ENCODE measurements at regions not wholly inside any gene's neighbourhood (a gene's known extent, or its start where the extent isn't known, plus 50 kb on each side); places are given as distances from the start of the nearest gene placed in this dataset.

DNA sequence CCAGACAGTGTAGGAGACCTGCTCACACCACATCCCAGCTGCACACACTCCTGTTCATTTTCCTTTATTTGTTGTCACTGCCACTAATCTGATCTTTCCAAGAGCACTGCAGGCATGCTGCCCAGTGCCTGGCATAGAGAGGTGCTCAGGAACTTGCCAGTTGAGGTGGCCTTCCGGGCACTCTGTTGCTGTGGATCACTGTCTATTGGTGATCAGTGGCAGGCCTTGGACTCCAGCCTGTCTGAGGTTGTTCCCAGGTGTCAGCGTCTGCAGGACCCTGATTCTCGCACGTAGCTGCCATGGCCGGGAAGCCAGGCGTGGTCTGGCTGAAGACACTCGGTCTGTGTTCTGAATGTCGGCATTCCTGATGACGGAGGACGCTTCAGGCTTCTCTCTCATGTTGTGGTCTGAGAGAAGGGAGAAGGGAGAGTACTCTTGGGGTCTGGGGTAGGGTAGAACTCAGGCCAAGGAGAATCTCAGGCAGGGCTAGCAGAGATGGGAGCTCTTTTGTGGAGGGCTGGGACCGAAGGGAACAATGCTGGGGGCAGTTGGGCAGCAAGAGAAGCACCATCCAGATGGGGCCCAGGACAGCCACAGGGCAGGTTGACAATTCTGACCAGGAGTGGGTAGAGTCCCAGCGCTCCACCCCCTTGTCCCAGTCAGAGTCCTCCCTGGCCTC is 240.9 kb downstream of the MYCN start:
- DNase-seq (ENCODE audit: extremely low read depth, low read depth) = no peak
- TF ChIP-seq, protein P1, sequence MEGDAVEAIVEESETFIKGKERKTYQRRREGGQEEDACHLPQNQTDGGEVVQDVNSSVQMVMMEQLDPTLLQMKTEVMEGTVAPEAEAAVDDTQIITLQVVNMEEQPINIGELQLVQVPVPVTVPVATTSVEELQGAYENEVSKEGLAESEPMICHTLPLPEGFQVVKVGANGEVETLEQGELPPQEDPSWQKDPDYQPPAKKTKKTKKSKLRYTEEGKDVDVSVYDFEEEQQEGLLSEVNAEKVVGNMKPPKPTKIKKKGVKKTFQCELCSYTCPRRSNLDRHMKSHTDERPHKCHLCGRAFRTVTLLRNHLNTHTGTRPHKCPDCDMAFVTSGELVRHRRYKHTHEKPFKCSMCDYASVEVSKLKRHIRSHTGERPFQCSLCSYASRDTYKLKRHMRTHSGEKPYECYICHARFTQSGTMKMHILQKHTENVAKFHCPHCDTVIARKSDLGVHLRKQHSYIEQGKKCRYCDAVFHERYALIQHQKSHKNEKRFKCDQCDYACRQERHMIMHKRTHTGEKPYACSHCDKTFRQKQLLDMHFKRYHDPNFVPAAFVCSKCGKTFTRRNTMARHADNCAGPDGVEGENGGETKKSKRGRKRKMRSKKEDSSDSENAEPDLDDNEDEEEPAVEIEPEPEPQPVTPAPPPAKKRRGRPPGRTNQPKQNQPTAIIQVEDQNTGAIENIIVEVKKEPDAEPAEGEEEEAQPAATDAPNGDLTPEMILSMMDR (IDR thresholded peaks at IDR 0.05; ENCODE audit: low read depth, low read length) = no peak

DNA sequence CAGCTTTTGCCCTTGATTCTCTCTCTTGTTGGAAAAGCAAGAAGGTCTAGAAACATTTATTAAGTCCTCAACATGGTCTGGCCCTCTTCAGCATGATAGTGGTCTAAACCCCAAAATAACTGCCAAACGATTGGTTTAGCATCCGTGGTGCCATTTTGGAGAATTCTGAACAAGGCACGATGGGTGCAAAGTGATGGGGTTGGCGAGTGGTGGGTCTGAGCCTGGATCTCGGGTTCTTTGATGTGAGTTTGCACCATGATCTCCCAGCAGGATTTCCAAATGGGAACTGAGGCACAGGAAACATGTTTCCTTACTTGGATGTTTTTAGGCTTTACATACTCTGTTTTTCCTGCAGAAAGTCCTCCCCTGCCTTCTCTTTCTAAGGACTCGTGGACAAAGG is 240.3 kb downstream of the MYCN start:
- TF ChIP-seq, protein P1 (IDR thresholded peaks at IDR 0.05; ENCODE audit: low read depth, low read length) = no peak

DNA sequence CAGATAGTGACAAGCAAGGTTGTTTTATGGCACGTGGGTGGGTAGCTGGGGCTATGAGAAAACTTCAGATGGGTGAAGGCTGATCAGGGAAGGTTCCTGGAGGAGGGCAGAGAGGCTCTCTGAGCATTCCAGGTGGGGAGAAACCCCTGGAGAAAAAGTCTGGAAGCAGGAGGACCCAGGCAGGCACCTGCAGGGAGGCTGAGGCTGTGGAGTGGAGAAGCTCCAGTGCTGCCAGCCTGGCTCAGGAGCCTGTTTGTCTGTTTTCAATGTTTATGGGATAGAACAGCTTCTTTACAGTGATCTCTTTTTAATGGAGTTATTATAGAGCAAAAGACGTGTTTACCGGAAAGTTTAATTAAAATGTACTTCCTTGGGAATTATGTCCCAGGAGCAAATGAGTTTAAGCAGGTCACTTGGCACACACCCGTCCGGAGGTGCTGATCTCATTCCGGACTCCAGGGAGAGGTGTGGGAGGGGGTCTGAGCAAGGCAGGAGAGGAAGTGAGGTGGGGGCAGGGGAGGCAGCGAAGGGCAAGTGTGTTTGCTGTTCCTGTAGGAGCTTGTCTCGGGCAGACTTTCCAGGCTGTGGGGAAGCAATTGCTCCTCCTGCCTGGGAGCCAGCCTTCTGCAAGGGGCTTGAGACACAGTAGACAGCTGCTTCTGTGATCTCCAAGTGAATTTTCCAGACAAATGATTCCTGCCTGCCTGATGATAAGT is 239.5 kb downstream of the MYCN start:
- TF ChIP-seq, protein P1 (IDR thresholded peaks at IDR 0.05; ENCODE audit: low read depth, low read length) = no peak
- no peak for DNase-seq (ENCODE audit: extremely low read depth, low read depth)

More for the DNA sequence above, 240.3 kb downstream of the MYCN start:
- no peak for DNase-seq (ENCODE audit: extremely low read depth, low read depth)

DNA sequence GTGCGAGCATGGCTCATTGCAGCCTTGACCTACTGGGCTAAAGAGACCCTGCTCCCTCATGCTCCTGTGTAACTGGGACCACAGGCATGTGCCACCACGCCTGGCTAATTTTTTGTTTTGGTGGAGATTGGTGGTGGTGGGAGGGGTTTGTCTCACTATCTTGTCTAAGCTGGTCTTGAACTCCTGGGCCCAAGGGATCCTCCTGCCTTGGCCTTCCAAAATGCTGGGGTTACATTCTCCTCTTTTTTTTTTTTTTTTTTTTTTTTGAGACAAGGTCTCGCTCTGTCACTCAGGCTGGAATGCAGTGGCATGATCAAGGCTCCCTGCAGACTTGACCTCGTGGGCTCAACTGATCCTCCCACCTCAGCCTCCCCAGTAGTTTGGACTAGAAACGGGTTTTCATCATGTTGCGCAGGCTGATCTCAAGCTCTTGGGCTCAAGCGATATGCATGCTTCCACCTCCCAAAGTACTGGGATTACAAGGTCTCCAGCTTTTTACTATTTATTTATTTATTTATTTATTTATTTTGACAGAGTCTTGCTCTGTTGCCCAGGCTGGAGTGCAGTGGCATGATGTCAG is 238.3 kb downstream of the MYCN start:
- TF ChIP-seq, protein P1 (IDR thresholded peaks at IDR 0.05; ENCODE audit: low read depth, low read length) = no peak
- DNase-seq (ENCODE audit: extremely low read depth, low read depth) = no peak

DNA sequence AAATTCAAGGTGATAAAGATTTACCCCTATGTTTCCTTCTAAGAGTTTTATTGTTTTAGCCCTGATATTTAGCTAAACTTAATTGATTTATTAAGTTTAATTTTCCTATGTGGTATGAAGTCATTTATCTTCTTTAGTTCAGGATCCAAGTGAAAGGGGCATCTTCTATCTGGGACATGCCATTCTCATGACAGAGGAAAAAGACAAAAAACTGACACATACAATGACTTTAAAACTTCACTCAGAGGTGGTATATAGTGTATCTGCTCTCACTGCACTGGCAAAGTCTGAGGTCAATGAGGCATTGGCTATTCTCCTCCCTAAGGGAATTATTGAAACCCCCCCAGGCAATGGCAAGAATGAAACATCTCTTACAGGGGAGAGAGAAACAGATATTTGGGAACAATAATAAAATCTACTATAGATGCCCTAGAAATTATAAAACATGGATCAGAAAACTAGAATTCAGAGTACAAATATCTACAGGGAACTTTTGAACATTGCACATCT is 237.4 kb downstream of the MYCN start:
- TF ChIP-seq, protein P1 (IDR thresholded peaks at IDR 0.05; ENCODE audit: low read depth, low read length) = no peak
- DNase-seq (ENCODE audit: extremely low read depth, low read depth) = no peak

DNA sequence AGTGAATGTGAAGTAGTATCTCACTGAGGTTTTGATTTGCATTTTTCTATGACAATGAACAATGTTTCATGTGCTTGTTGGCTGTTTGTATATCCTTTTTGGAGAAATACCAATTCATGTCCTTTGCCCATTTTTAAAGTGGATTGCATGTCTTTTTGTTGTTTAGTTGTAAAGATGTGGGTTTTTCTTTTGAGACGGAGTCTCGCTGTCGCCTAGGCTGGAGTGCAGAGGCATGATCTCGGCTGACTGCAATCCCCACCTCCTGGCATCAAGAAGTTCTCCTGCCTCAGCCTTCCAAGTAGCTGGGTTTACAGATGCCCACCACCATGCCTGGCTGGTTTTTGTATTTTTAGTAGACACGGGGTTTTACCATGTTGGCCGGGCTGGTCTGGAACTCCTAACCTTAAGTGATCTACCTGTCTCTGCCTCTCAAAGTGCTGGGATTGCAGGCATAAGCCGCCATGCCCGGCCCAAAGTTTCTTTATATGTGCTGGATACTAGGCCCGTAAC is 236.7 kb downstream of the MYCN start:
- no peak for DNase-seq (ENCODE audit: extremely low read depth, low read depth)
- TF ChIP-seq, protein P1 (IDR thresholded peaks at IDR 0.05; ENCODE audit: low read depth, low read length) = no peak
